ENCODE measurements at regions not wholly inside any gene's neighbourhood (a gene's known extent, or its start where the extent isn't known, plus 50 kb on each side); places are given as distances from the start of the nearest gene placed in this dataset.

DNA sequence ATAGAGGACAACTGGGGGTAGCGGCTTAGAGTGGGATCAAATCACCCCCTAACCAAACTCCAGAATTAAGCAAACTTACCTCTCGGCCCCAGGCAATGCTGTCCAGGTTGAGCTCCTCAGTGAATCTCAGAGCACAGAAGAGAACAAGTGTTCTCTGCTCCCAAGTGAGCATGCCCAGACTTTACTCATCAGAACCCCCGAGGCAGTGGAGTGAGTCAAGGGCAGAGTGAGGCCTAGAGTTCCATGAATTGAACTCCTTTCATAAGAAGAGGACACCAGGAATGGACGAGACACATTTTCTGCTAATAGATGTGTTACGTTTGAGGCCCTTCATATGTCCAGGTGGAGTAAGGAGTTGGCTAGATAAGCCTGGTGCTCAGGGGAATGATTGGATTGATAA, 134.0 kb upstream of the DTNBP1 start:
- H3F3A ChIP-seq (replicated peaks; ENCODE audit: low read depth) = no peaks in the 10 kb centered on the region
- Mint-ChIP-seq H3K27me3 (ENCODE audit: insufficient read depth, low read depth, poor library complexity) (peaks cover 3% of the 10 kb centered on the region), H3K4me3 (no peak overlapping the region), H3K36me3 (ENCODE audit: low read depth) (peaks cover 9% of the 10 kb centered on the region), H3K9me3 (peaks cover 26% of the 10 kb centered on the region), H3K27ac (no peak overlapping the region), H3K4me1 (no peaks in the 10 kb centered on the region; the same call in 2 of the 3 replicates)
- no peaks in the 10 kb centered on the region for H3K36me3 ChIP-seq (ENCODE audit: insufficient read depth)
- H2AFZ ChIP-seq = no peak overlapping the region
- H3K27ac ChIP-seq (ENCODE audit: low read depth) = no peak overlapping the region
- H3K79me2 ChIP-seq (replicated peaks; ENCODE audit: insufficient read depth) = no peaks in the 10 kb centered on the region
- H4K20me1 ChIP-seq (replicated peaks; ENCODE audit: insufficient read depth) = no peaks in the 10 kb centered on the region
- no peak overlapping the region for H3K4me2 ChIP-seq
- no peaks in the 10 kb centered on the region for H3K4me1 ChIP-seq (ENCODE audit: insufficient read depth)
- no peaks in the 10 kb centered on the region for H3K27me3 ChIP-seq (ENCODE audit: insufficient read depth)
- TF ChIP-seq CREB1 (CRISPR knock-in tag; IDR thresholded peaks at IDR 0.05; ENCODE audit: low read depth) (no peak), ZNF114 (CRISPR knock-in tag; IDR thresholded peaks at IDR 0.05) (no peak), NANOG (IDR thresholded peaks at IDR 0.05; ENCODE audit: borderline replicate concordance) (no peak)
- H3K9me2 ChIP-seq (ENCODE audit: insufficient read depth) = peaks cover 3% of the 10 kb centered on the region; the same call in 1 of the 2 replicates
- no peak overlapping the region for H3K4me3 ChIP-seq
- DNase-seq (ENCODE audit: low spot score) (no peak), ATAC-seq (no peak)

DNA sequence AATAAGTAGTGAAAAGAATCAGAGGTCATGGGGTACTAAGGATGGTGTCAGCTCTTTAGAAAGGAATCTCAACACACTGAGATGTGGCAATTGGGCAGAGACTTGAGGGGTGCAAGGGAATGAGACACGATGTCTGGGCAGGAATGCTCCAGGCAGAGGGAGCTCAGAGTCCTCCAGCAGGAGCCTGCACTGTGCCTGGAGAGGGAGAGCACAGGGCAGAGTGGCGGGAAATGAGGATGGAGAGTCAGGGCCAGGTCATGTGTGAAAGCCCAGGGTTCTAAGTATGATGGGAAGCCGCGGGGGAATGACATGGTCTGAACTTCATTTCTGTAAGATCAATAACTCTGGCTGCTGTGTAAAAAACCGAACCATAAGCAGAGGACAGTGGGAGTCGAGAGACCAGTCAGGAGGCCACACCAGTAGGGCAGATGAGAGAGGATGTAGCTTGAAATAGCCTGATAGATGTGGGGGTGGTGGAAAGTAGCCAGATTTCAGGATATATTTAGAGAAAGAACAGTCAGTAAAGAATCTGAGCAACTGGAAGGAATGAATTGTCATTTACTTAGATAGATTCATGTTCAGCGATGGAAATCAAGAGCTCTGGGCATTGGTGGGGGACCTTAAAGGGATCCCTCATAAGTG, 133.4 kb upstream of the DTNBP1 start:
- peaks cover 26% of the 10 kb centered on the region for H3K9me3 Mint-ChIP-seq
- TF ChIP-seq JUNB (IDR thresholded peaks at IDR 0.05; ENCODE audit: unreplicated experiment) (no peak), ZNF331 (CRISPR knock-in tag; IDR thresholded peaks at IDR 0.05; ENCODE audit: low read depth) (no peak), EZH2 (IDR thresholded peaks at IDR 0.05; ENCODE audit: low read depth, unreplicated experiment) (no peak), EZH2phosphoT487 (IDR thresholded peaks at IDR 0.05; ENCODE audit: unreplicated experiment) (no peak), ZNF114 (CRISPR knock-in tag; IDR thresholded peaks at IDR 0.05) (no peak), NANOG (IDR thresholded peaks at IDR 0.05; ENCODE audit: borderline replicate concordance) (no peak), STAT1 (IDR thresholded peaks at IDR 0.05; ENCODE audit: unreplicated experiment) (no peak)
- TF ChIP-seq, protein P1, sequence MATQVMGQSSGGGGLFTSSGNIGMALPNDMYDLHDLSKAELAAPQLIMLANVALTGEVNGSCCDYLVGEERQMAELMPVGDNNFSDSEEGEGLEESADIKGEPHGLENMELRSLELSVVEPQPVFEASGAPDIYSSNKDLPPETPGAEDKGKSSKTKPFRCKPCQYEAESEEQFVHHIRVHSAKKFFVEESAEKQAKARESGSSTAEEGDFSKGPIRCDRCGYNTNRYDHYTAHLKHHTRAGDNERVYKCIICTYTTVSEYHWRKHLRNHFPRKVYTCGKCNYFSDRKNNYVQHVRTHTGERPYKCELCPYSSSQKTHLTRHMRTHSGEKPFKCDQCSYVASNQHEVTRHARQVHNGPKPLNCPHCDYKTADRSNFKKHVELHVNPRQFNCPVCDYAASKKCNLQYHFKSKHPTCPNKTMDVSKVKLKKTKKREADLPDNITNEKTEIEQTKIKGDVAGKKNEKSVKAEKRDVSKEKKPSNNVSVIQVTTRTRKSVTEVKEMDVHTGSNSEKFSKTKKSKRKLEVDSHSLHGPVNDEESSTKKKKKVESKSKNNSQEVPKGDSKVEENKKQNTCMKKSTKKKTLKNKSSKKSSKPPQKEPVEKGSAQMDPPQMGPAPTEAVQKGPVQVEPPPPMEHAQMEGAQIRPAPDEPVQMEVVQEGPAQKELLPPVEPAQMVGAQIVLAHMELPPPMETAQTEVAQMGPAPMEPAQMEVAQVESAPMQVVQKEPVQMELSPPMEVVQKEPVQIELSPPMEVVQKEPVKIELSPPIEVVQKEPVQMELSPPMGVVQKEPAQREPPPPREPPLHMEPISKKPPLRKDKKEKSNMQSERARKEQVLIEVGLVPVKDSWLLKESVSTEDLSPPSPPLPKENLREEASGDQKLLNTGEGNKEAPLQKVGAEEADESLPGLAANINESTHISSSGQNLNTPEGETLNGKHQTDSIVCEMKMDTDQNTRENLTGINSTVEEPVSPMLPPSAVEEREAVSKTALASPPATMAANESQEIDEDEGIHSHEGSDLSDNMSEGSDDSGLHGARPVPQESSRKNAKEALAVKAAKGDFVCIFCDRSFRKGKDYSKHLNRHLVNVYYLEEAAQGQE (IDR thresholded peaks at IDR 0.05; ENCODE audit: unreplicated experiment) = no peak
- TF ChIP-seq, protein P2, sequence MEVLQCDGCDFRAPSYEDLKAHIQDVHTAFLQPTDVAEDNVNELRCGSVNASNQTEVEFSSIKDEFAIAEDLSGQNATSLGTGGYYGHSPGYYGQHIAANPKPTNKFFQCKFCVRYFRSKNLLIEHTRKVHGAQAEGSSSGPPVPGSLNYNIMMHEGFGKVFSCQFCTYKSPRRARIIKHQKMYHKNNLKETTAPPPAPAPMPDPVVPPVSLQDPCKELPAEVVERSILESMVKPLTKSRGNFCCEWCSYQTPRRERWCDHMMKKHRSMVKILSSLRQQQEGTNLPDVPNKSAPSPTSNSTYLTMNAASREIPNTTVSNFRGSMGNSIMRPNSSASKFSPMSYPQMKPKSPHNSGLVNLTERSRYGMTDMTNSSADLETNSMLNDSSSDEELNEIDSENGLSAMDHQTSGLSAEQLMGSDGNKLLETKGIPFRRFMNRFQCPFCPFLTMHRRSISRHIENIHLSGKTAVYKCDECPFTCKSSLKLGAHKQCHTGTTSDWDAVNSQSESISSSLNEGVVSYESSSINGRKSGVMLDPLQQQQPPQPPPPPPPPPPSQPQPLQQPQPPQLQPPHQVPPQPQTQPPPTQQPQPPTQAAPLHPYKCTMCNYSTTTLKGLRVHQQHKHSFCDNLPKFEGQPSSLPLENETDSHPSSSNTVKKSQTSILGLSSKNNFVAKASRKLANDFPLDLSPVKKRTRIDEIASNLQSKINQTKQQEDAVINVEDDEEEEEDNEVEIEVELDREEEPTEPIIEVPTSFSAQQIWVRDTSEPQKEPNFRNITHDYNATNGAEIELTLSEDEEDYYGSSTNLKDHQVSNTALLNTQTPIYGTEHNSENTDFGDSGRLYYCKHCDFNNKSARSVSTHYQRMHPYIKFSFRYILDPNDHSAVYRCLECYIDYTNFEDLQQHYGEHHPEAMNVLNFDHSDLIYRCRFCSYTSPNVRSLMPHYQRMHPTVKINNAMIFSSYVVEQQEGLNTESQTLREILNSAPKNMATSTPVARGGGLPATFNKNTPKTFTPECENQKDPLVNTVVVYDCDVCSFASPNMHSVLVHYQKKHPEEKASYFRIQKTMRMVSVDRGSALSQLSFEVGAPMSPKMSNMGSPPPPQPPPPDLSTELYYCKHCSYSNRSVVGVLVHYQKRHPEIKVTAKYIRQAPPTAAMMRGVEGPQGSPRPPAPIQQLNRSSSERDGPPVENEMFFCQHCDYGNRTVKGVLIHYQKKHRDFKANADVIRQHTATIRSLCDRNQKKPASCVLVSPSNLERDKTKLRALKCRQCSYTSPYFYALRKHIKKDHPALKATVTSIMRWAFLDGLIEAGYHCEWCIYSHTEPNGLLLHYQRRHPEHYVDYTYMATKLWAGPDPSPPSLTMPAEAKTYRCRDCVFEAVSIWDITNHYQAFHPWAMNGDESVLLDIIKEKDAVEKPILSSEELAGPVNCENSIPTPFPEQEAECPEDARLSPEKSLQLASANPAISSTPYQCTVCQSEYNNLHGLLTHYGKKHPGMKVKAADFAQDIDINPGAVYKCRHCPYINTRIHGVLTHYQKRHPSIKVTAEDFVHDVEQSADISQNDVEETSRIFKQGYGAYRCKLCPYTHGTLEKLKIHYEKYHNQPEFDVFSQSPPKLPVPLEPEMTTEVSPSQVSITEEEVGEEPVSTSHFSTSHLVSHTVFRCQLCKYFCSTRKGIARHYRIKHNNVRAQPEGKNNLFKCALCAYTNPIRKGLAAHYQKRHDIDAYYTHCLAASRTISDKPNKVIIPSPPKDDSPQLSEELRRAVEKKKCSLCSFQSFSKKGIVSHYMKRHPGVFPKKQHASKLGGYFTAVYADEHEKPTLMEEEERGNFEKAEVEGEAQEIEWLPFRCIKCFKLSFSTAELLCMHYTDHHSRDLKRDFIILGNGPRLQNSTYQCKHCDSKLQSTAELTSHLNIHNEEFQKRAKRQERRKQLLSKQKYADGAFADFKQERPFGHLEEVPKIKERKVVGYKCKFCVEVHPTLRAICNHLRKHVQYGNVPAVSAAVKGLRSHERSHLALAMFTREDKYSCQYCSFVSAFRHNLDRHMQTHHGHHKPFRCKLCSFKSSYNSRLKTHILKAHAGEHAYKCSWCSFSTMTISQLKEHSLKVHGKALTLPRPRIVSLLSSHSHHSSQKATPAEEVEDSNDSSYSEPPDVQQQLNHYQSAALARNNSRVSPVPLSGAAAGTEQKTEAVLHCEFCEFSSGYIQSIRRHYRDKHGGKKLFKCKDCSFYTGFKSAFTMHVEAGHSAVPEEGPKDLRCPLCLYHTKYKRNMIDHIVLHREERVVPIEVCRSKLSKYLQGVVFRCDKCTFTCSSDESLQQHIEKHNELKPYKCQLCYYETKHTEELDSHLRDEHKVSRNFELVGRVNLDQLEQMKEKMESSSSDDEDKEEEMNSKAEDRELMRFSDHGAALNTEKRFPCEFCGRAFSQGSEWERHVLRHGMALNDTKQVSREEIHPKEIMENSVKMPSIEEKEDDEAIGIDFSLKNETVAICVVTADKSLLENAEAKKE (CRISPR knock-in tag; IDR thresholded peaks at IDR 0.05) = no peak
- TF ChIP-seq, protein P3, sequence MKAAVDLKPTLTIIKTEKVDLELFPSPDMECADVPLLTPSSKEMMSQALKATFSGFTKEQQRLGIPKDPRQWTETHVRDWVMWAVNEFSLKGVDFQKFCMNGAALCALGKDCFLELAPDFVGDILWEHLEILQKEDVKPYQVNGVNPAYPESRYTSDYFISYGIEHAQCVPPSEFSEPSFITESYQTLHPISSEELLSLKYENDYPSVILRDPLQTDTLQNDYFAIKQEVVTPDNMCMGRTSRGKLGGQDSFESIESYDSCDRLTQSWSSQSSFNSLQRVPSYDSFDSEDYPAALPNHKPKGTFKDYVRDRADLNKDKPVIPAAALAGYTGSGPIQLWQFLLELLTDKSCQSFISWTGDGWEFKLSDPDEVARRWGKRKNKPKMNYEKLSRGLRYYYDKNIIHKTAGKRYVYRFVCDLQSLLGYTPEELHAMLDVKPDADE (IDR thresholded peaks at IDR 0.05) = no peak
- no peak overlapping the region for H3K4me3 ChIP-seq
- H3K27ac ChIP-seq (ENCODE audit: low read depth) = no peak overlapping the region
- H3K4me1 Mint-ChIP-seq = no peaks in the 10 kb centered on the region; the same call in 2 of the 3 replicates
- ATAC-seq (no peak), DNase-seq (ENCODE audit: low spot score) (no peak)
- H3K27ac Mint-ChIP-seq = no peak overlapping the region
- H3K9me2 ChIP-seq (ENCODE audit: insufficient read depth) = peaks cover 3% of the 10 kb centered on the region; the same call in 1 of the 2 replicates
- peaks cover 3% of the 10 kb centered on the region for H3K27me3 Mint-ChIP-seq (ENCODE audit: insufficient read depth, low read depth, poor library complexity)
- peaks cover 4% of the 10 kb centered on the region; the same call in 1 of the 2 replicates for H3K4me1 ChIP-seq (ENCODE audit: insufficient read depth)
- H3K4me3 Mint-ChIP-seq = no peak overlapping the region
- peaks cover 9% of the 10 kb centered on the region for H3K36me3 Mint-ChIP-seq (ENCODE audit: low read depth)
- no peaks in the 10 kb centered on the region for H3K79me2 ChIP-seq (replicated peaks; ENCODE audit: insufficient read depth)
- no peak overlapping the region for H2AFZ ChIP-seq
- H3K36me3 ChIP-seq (ENCODE audit: insufficient read depth) = no peaks in the 10 kb centered on the region
- H4K20me1 ChIP-seq (replicated peaks; ENCODE audit: insufficient read depth) = no peaks in the 10 kb centered on the region
- no peaks in the 10 kb centered on the region for H3K27me3 ChIP-seq (ENCODE audit: insufficient read depth)
- no peak overlapping the region for H3K4me2 ChIP-seq
- no peaks in the 10 kb centered on the region for H3F3A ChIP-seq (replicated peaks; ENCODE audit: low read depth)
